H1 (cell line): ENCODE measurements at regions not wholly inside any gene's neighbourhood (a gene's known extent, or its start where the extent isn't known, plus 50 kb on each side); places are given as distances from the start of the nearest gene placed in this dataset.

ENCODE experiments used
- BRCA1 ChIP-seq: IDR thresholded peaks from 2 replicates; pipeline ENCODE4 v1.6.1; 2012; ENCODE audit warnings: low read depth, low read length, improper control_type of control experiment
- EGR1 ChIP-seq: IDR thresholded peaks from 2 replicates; pipeline ENCODE4 v1.6.1; 2011; ENCODE audit warnings: low read depth, low read length, borderline replicate concordance
- EP300 ChIP-seq, 2 experiments: IDR thresholded peaks; 1 replicate in 1 of 2; 2 replicates in 1 of 2; pipeline ENCODE4 v1.6.1; 2011 to 2012; ENCODE audit warnings: low read depth in 2 of 2, low read length in 2 of 2, mild to moderate bottlenecking in 2 of 2, borderline replicate concordance in 1 of 2, inconsistent platforms in 1 of 2, moderate library complexity in 1 of 2
- EZH2 ChIP-seq: fragments of 200-600 bp; sonication (generic); IDR thresholded peaks from 2 replicates; pipeline ENCODE4 v1.7.1; 2012; ENCODE audit warnings: low read depth, mild to moderate bottlenecking, moderate library complexity, low read length, inconsistent platforms; ENCODE audit not compliant: severe bottlenecking
- GABPA ChIP-seq: IDR thresholded peaks from 2 replicates; pipeline ENCODE4 v1.6.1; 2011; ENCODE audit warnings: mild to moderate bottlenecking, low read length, moderate library complexity, borderline replicate concordance; ENCODE audit not compliant: insufficient read depth
- MAFK ChIP-seq: IDR thresholded peaks from 2 replicates; pipeline ENCODE4 v1.6.1; 2012; ENCODE audit warnings: low read depth, mild to moderate bottlenecking, improper control_type of control experiment, low read length
- POLR2A ChIP-seq, 2 experiments: IDR thresholded peaks; 1 replicate in 1 of 2; 2 replicates in 1 of 2; pipeline ENCODE4 v1.6.1; 2011; ENCODE audit warnings: low read depth in 2 of 2, low read length in 2 of 2, mild to moderate bottlenecking in 2 of 2; ENCODE audit errors: control extremely low read depth in 1 of 2
- RNF2 ChIP-seq: fragments of 200-900, 300-1000 bp; sonication (generic); IDR thresholded peaks from 2 replicates; pipeline ENCODE4 v1.7.1; 2016; ENCODE audit warnings: borderline replicate concordance, low read depth, mild to moderate bottlenecking, antibody characterized with exemption, low read length; ENCODE audit not compliant: poor library complexity, severe bottlenecking; ENCODE audit errors: missing control alignments
- SP2 ChIP-seq: IDR thresholded peaks from 2 replicates; pipeline ENCODE4 v1.6.1; 2012; ENCODE audit warnings: mild to moderate bottlenecking, low read length, inconsistent platforms
- SP4 ChIP-seq: IDR thresholded peaks from 2 replicates; pipeline ENCODE4 v1.6.1; 2012; ENCODE audit warnings: low read length, inconsistent platforms
- TF ChIP-seq, protein P1 (sequence below), 3 experiments: IDR thresholded peaks; 1 replicate in 2 of 3; 2 replicates in 1 of 3; pipeline versions ENCODE4 v1.5.1 to v1.6.1; 2011; ENCODE audit warnings: low read length in 3 of 3, mild to moderate bottlenecking in 3 of 3, inconsistent platforms in 2 of 3, low read depth in 1 of 3, moderate library complexity in 1 of 3; ENCODE audit not compliant: insufficient read depth in 1 of 3; ENCODE audit errors: control extremely low read depth in 1 of 3
- TF ChIP-seq, protein P2 (sequence below): IDR thresholded peaks from 2 replicates; pipeline ENCODE4 v1.6.1; 2011; ENCODE audit warnings: low read depth, mild to moderate bottlenecking, low read length; ENCODE audit not compliant: insufficient read depth

DNA sequence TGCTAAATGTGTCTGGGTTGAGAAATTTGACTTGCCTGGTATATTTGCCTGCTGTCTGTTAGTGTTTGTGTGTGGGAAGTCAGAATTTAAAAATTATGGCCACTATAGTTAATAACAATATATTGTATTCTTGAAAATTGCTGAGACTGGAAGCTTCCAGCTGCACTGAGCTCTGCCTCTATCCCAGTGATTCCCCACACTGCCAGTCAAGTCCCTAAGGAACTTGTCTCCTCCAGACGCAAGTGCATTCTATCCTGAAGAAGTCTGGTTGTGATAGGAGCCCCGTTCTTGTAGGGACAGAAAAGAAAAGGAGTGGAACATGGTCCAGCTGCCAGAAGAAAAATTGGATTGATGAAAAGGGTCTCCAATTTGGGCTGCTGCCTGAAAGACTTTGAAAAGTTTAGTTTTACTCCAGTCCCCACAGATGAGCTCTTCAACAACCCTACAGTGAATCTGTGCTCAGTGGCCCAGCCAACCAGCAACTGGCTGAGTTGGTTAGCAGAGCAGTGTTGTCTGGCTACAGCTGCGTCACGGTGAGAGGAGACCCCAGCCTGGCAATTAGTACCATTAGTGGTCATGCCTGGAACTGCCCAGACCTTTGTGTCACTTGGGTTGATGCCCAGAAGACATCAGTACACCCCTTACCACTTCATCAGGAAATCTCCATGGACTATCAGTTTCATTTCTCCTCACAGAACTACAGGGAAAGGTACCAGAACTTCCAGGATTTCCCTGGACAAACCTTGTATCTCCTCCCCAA, 183.1 kb upstream of the MCHR2 start:
- TF ChIP-seq SP4, result no peak
- no peak for TF ChIP-seq SP2
- TF ChIP-seq, protein P1, sequence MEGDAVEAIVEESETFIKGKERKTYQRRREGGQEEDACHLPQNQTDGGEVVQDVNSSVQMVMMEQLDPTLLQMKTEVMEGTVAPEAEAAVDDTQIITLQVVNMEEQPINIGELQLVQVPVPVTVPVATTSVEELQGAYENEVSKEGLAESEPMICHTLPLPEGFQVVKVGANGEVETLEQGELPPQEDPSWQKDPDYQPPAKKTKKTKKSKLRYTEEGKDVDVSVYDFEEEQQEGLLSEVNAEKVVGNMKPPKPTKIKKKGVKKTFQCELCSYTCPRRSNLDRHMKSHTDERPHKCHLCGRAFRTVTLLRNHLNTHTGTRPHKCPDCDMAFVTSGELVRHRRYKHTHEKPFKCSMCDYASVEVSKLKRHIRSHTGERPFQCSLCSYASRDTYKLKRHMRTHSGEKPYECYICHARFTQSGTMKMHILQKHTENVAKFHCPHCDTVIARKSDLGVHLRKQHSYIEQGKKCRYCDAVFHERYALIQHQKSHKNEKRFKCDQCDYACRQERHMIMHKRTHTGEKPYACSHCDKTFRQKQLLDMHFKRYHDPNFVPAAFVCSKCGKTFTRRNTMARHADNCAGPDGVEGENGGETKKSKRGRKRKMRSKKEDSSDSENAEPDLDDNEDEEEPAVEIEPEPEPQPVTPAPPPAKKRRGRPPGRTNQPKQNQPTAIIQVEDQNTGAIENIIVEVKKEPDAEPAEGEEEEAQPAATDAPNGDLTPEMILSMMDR (IDR thresholded peaks at IDR 0.05; ENCODE audit: control extremely low read depth in 1 of 3, insufficient read depth in 1 of 3, low read depth in 1 of 3, low read length in 3 of 3), result no peak
- TF ChIP-seq EP300 (IDR thresholded peaks at IDR 0.05; ENCODE audit: borderline replicate concordance in 1 of 2, low read depth in 2 of 2, low read length in 2 of 2), result no peak
- no peak for TF ChIP-seq MAFK
- no peak for TF ChIP-seq BRCA1
- TF ChIP-seq, protein P2, sequence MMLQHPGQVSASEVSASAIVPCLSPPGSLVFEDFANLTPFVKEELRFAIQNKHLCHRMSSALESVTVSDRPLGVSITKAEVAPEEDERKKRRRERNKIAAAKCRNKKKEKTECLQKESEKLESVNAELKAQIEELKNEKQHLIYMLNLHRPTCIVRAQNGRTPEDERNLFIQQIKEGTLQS, result no peak
- TF ChIP-seq EGR1, result no peak
- TF ChIP-seq EZH2, result no peak
- TF ChIP-seq RNF2, result no peak
- TF ChIP-seq POLR2A (IDR thresholded peaks at IDR 0.05; ENCODE audit: control extremely low read depth in 1 of 2, low read depth in 2 of 2, low read length in 2 of 2), result no peak
- no peak for TF ChIP-seq GABPA
